Spleen (tissue), 7 donors: ENCODE measurements at regions not wholly inside any gene's neighbourhood (a gene's known extent, or its start where the extent isn't known, plus 50 kb on each side); places are given as distances from the start of the nearest gene placed in this dataset.

Experiments
- CTCF ChIP-seq, 11 experiments: fragments of 200-600 bp in 7 of 11; fragments of 450-650 bp in 4 of 11; sonication (generic) in 4 of 11; IDR thresholded peaks in 8 of 11; conservative IDR thresholded peaks in 3 of 11; 1 replicate in 7 of 11; 2 replicates in 4 of 11; pipeline versions ENCODE4 v1.4.0 to v1.8.0; 2016 to 2021; ENCODE audit warnings: antibody characterized with exemption in 11 of 11, inconsistent platforms in 4 of 11, mild to moderate bottlenecking in 1 of 11
- POLR2A ChIP-seq, 3 donors: fragments of 450-650 bp; IDR thresholded peaks; one replicate each; pipeline ENCODE4 v1.5.1; 2017; ENCODE audit warnings: antibody characterized with exemption in 3 of 3, mild to moderate bottlenecking in 1 of 3
- donor health status: DM: no; HTN: no; CAD: no; lungs with moderate emphysema.
- donor health status: DM: no; HTN: no; CAD: no.
- donor health status: DM: no; HTN: no; CAD: no.

- TF ChIP-seq CTCF (IDR thresholded peaks at IDR 0.05 in 8 of 11, conservative IDR thresholded peaks at IDR 0.05 in 3 of 11) (no peak), POLR2A (IDR thresholded peaks at IDR 0.05) (no peak)
Measured at GRCh38 chr9:13943176-13943575, 370.8 kb downstream of the NFIB start.
